GM10248 (cell line): ENCODE measurements at regions not wholly inside any gene's neighbourhood (a gene's known extent, or its start where the extent isn't known, plus 50 kb on each side); places are given as distances from the start of the nearest gene placed in this dataset.

Experiments used
- CTCF ChIA-PET: fragments of 300-600 bp; sonication (Branson Sonifier 250); formaldehyde crosslinking; extraction: SDS; loops from one replicate; lab custom pipeline; 2021; ENCODE audit warnings: antibody characterized with exemption; lab: Yijun Ruan, JAX
- POLR2A ChIA-PET: fragments of 350-650 bp; sonication (Branson Sonifier 250); formaldehyde crosslinking; extraction: SDS; loops from one replicate; lab custom pipeline; 2020; ENCODE audit warnings: antibody characterized with exemption; lab: Yijun Ruan, JAX
- DNase-seq: peaks from one replicate; pipeline ENCODE4 v3.0.0; 2012; ENCODE audit errors: extremely low spot score
- TF ChIP-seq, protein P1 (sequence below): IDR thresholded peaks from 2 replicates; pipeline ENCODE4 v1.5.1; 2012; ENCODE audit warnings: mild to moderate bottlenecking, low read depth; ENCODE audit errors: extremely low read depth, missing control alignments, control extremely low read depth

DNA sequence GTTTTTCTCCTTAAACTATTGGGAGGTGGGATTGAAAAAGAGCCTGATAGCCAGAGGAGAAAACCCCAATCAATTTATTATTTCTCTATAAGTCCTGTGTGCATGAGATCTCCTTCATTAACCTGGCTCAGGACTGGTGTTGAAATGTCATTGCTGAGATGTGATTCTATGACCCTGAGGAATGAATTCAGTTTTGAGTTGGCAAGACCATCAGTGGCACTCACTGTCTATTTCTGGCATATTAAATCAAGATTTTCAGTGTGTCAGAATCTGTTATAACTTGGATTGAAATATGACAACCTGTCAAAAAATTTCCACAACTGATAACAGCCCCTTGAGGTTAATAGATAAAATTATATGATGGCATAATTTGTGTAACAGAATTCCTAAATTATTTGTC, 431.1 kb downstream of the TFAP2B start:
- no peak for DNase-seq
- ChIA-PET POLR2A (no interaction called here), CTCF (no interaction called here)
- TF ChIP-seq, protein P1, sequence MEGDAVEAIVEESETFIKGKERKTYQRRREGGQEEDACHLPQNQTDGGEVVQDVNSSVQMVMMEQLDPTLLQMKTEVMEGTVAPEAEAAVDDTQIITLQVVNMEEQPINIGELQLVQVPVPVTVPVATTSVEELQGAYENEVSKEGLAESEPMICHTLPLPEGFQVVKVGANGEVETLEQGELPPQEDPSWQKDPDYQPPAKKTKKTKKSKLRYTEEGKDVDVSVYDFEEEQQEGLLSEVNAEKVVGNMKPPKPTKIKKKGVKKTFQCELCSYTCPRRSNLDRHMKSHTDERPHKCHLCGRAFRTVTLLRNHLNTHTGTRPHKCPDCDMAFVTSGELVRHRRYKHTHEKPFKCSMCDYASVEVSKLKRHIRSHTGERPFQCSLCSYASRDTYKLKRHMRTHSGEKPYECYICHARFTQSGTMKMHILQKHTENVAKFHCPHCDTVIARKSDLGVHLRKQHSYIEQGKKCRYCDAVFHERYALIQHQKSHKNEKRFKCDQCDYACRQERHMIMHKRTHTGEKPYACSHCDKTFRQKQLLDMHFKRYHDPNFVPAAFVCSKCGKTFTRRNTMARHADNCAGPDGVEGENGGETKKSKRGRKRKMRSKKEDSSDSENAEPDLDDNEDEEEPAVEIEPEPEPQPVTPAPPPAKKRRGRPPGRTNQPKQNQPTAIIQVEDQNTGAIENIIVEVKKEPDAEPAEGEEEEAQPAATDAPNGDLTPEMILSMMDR = no peak

DNA sequence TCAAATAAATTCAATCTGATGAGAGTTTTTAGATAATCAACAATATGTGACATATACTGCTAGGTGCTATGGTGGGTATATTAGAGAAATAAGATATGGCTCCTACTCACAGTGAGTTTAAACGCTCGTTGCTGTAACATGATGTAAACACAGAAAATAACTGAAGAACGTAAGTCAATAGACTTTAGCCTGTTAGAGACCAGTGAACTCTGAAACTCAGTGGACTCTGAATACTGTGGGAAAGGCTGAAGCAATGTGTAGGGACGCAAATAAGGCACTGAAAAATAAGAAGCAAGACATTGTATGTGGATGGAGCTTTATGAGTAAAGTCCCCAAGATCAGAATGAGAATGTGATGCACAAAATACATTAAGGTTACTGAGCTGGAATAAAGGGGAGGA, 431.6 kb downstream of the TFAP2B start:
- TF ChIP-seq, protein P1 = no peak
- CTCF ChIA-PET = interaction anchor here (1.0 kb wide), 1 partner anchor 9 kb away, joined by 6 read pairs; no protein-coding TSS in a partner anchor

DNA sequence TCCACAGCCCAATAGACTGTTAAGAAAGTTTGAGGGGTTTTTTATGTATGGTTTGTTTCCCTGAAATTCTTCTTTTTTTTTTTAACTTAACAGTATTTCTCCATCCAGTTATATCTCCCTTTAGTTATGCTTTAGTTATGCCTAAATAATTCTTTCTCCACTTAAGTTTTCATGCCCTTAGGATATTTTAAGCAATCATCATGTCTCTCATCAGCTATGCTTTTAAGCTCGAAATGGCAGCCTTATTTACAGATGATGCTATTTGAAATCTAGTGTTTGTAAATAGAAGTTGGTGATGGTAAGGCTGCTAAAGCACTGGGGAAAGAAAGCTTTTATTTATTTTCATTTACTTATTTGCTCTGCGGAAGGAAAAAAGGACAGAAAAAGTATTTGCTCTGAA, 439.3 kb downstream of the TFAP2B start:
- CTCF ChIA-PET = no interaction called here
- TF ChIP-seq, protein P1 = no peak
- DNase-seq = no peak
- POLR2A ChIA-PET = no interaction called here

More for the DNA sequence above, 431.6 kb downstream of the TFAP2B start:
- DNase-seq = no peak
- POLR2A ChIA-PET = no interaction called here

DNA sequence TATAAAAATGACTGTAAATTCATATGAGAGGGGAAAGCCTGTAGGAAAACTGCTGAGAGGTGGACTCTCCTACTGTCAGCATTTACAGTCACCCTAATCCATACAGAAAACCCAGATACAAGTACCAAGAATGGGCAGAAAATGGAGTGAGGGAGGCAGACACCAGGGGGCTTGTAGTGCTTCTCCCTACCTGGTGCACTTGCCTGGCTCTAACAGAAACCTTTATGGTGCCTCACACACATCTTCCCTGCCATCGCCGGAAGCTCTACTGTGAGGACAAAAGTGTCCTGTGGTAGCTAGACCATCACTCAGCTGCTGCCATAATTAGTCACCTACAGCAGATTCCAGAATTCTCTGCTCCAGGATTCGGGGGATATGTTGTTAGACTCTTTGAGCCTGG, 441.3 kb downstream of the TFAP2B start:
- ChIA-PET POLR2A (no interaction called here), CTCF (interaction anchor here (1.2 kb wide), 1 partner anchor 9 kb away, joined by 6 read pairs; no protein-coding TSS in a partner anchor)
- TF ChIP-seq, protein P1 = no peak
- no peak for DNase-seq

DNA sequence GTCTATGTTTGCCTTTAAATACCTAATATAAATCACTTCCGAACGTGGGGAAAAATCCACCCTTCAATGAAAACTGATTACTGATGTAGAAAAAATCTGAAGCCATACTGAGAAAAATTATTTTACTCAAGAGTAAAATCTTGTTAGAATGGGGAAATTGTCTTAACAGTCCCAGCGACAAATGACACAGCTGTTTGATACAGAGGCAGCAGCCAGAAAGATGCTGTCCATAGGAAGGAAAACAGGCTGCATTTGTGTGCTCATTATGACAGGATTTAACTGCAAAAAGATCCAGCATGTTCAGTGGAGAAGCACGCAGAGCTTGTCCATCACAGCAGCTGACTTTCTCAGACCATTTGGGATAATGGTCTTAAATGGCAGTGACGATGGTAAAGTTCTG, 443.0 kb downstream of the TFAP2B start:
- POLR2A ChIA-PET = no interaction called here
- TF ChIP-seq, protein P1 = no peak
- CTCF ChIA-PET = no interaction called here

DNA sequence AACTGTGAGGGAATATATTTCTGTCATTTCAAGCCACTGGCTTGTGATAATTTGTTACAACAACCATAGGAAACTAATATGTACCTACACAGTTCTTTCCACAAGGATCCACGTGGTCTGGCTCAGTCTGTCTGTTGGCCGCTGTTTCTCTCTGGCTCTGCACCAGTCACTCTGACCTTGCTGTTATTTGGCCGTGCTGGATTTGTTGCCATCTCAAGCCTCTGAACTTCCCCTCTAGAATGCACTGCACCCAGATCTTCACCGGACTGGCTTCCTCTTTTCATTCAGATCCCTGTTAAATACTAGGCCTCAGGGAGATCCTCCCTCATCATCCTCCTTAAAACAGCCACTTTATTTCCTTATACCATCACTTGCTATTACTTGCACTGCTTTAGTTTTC, 446.8 kb downstream of the TFAP2B start:
- DNase-seq = no peak
- TF ChIP-seq, protein P1 = no peak
- POLR2A ChIA-PET = no interaction called here
- CTCF ChIA-PET = no interaction called here

More for the DNA sequence above, 443.0 kb downstream of the TFAP2B start:
- DNase-seq = no peak
